Stimulated activated effector memory CD8-positive, alpha-beta T cell treated with anti-CD3 and anti-CD28 coated beads, Interleukin-12 subunit alpha, Interleukin-12 subunit beta, amount 100 ng/mL, for 72 hours (primary cell): ENCODE measurements at regions not wholly inside any gene's neighbourhood (a gene's known extent, or its start where the extent isn't known, plus 50 kb on each side); places are given as distances from the start of the nearest gene placed in this dataset.

ENCODE experiments used
- ATAC-seq: fragments of 150-1000 bp; cut with Tn5 transposase; 2 replicates; pipeline ENCODE4 v1.10.0; 2021
- DNase-seq, 2 donors: peaks; one replicate each; pipeline ENCODE4 v3.0.0; 2021 to 2022; ENCODE audit warnings: low spot score in 2 of 2
- H3K27ac Mint-ChIP-seq: one replicate; pipeline ENCODE4 v1.8.0; 2022; ENCODE audit warnings: mild to moderate bottlenecking, mixed read lengths
- H3K36me3 Mint-ChIP-seq: one replicate; pipeline ENCODE4 v1.8.0; 2022; ENCODE audit warnings: mild to moderate bottlenecking, mixed read lengths
- H3K4me1 Mint-ChIP-seq: one replicate; pipeline ENCODE4 v1.8.0; 2022; ENCODE audit warnings: mixed read lengths
- H3K4me3 Mint-ChIP-seq: one replicate; pipeline ENCODE4 v1.8.0; 2022; ENCODE audit warnings: mild to moderate bottlenecking, mixed read lengths
- H3K9me3 Mint-ChIP-seq: one replicate; pipeline ENCODE4 v1.8.0; 2022; ENCODE audit warnings: mixed read lengths

DNA sequence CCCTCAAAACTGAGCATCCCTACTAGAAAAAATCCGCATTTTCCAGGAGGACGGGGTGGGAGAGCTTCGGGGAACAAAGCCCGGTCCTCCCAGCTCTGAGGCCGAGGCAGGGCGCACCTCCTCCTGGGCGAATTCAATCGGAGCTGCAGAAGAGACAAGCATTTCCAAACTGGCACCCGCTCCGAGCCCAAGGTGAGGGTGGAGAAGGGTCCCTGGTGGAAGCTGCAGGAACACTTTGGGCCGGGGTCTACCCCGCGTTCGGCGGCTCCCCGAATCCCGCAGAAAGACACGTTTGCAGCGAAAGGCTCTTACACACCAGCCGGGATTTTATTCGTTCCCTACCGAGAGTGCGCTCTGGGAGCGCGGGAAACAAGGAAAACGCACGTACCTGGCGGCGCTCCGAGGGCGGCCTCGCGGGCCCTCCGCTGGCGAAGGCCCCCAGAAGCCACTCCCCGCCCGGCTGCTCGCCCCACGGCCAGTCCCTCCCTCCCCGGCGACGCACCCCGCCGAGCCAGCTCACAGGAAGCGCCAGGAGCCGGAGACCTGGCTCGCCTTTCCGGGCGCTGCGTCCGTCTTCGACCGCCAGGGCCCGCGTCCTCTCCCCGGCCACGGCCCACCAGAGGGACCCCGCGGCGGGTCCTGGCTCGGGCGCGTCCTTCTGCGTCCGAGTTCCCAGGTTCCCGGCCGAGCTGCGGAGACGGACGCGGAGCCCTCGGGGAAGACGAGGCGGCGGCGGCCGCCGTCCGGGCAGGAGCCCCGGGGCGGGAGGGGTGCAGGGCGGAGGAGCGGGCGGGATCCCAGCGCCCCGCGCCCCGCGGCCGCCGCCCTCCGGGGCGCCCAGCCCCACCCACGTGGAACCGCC, 49.8 kb upstream of the BAHCC1 start:
- DNase-seq (peak; percentile 60 to 84), ATAC-seq (peak; percentile 81)
- H3K4me1 Mint-ChIP-seq, result peaks cover 14% of the 10 kb centered on the region
- peaks cover 11% of the 10 kb centered on the region for H3K36me3 Mint-ChIP-seq
- no peak overlapping the region for H3K27ac Mint-ChIP-seq
- peak overlapping the region; percentile 64 for H3K4me3 Mint-ChIP-seq
- H3K9me3 Mint-ChIP-seq, result no peaks in the 10 kb centered on the region
